GM19324 (cell line): ENCODE measurements at regions not wholly inside any gene's neighbourhood (a gene's known extent, or its start where the extent isn't known, plus 50 kb on each side); places are given as distances from the start of the nearest gene placed in this dataset.

Experiments used
- ATAC-seq: cut with Tn5 transposase; IDR thresholded peaks from one replicate; pipeline ENCODE4 v1.9.1; 2021; ENCODE audit warnings: mild to moderate bottlenecking, moderate library complexity; ENCODE audit not compliant: unreplicated experiment, low FRiP score

DNA sequence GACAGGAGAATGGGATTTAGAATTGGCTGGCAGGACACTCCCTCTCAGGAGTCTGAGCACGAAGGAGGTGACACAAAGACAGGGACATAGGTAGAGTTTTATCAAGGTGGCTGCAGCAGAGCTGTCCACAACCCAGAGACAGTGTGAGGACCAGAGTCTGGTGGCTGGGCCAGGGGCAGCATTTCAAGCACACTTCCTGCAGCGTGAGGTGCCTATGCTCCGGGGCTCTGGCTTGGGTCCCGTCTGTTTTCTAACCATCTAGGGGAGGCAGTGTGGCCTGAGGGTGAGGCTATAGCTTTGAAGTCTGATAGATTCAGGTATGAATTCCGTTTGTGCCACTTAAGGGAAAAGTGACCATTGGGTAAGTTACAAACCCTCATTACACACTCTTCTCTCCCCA is 222.7 kb upstream of the ZMIZ1 start:
- ATAC-seq, result no peak

GRCh38 chr10:78846760-78847159 is 222.0 kb upstream of the ZMIZ1 start:
- no peak for ATAC-seq

- ATAC-seq, result no peak
Observed at GRCh38 chr10:78847485-78847884, 221.3 kb upstream of the ZMIZ1 start.

DNA sequence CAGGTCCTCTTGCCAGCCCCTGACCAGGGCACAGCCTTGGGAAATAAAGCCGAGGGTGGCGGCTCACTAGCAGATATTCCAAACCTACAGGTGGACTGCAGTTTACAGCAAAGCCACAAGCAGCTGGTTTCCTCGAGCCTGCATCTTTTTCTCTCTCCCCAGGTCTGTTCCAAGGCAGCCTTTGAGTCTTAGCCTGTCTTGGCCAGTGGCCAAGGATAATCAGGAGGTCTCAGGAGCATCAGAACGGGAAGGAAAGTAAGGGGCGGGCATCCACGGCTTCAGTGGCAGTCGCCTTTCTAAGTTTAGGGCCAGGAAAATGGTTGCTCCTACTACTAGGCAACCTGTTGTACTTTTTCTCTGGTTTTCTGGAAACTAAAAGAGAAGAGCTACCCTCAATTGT is 219.7 kb upstream of the ZMIZ1 start:
- no peak for ATAC-seq

DNA sequence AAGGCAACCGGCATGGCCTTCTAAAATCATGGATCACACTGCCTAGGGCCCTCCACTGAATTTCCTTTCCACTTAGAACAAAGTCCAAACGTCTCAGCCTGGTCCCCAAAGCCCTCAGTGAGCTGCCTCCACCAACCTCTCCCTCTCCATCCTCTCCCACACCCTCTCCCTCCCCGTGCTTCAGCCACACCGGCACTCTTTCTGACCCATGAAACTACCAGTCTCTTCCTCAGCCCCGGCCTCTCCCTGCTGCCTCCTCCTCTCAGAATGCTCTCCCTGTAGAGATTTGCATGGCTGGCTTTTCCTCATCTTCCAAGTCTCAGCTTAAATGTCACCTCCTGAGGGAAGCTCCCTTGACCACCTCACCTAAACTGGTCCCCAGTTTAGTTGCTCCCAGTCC is 219.0 kb upstream of the ZMIZ1 start:
- no peak for ATAC-seq

DNA sequence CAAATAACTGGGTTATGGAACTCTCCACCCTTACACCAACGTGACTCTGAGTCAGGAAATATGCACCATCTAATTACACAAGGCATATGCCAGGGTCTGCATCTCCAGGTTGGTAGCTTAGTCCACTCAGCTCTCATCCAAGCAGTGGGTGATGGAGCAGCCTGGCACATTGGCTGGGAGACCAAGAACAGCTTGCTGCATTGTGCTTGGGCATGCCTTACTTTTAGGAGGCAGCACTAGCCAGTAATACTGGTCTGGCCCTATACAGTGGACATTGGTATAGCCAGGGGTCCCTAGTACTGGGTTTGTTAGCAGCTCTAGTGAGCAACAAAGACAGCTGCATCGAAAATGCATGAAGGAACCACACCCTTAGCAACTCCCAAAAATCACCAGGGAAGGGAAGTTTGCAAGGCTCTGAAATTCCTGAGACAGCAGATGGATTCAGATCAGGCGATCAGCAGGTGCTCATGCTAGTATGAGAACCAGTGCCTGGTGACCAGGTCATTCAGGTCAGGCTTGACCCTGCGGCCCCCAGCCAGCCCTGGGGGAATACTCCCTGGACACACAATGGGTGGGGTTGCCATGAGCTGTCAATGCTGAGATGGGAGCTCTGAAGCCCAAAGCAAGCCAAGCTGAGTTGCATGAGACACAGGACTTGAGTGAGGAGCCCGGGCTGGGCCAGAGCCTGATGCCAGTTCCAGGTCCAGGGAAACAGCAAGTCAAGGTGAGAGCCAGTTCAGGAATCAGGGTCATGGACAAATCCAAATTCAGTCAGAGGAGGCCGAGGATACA is 217.9 kb upstream of the ZMIZ1 start:
- no peak for ATAC-seq

GRCh38 chr10:78851647-78852046 is 217.1 kb upstream of the ZMIZ1 start:
- no peak for ATAC-seq

GRCh38 chr10:78852466-78853240 is 216.1 kb upstream of the ZMIZ1 start:
- no peak for ATAC-seq

DNA sequence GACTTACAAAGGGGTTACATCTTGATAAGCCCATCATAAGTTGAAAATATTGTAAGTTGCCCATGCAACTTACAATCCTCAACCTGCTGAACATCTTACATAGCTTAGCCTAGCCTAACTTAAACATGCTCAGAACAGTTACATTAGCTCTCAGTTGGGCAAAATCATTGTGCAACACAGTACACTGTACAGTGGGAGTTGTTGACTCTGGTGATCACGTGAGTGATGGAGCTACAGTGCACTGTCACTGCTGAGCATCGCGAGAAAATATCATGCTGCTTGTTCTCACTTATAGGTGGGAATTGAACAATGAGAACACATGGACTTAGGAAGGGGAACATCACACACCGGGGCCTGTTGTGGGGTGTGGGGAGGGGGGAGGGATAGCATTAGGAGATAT is 214.9 kb upstream of the ZMIZ1 start:
- no peak for ATAC-seq

GRCh38 chr10:78856421-78856820 is 212.3 kb upstream of the ZMIZ1 start:
- no peak for ATAC-seq

GRCh38 chr10:78857193-78857592 is 211.6 kb upstream of the ZMIZ1 start:
- no peak for ATAC-seq

- no peak for ATAC-seq
Observed at GRCh38 chr10:78859266-78859665, 209.5 kb upstream of the ZMIZ1 start.

DNA sequence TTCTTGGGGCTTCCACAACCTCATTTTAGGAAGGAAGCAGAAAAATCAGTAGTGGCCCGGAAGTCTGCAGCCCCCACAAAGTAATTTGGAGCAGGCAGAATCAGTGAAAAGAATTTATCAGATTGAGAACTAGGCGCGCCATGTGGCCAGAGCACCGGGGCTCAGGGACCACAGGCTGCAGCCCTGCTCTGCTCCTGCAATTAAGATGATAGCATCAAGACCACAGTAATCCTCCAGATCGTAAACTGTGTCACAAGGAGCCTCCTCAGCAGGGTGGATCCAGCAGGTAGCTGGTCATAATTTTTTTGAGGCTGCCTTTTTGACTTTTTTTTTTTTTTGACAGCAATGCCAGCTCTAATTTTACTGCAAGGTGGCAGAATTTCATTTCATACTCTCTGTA is 209.0 kb upstream of the ZMIZ1 start:
- ATAC-seq, result no peak

GRCh38 chr10:78860260-78860914 is 208.4 kb upstream of the ZMIZ1 start:
- no peak for ATAC-seq

GRCh38 chr10:78861529-78862327 is 207.0 kb upstream of the ZMIZ1 start:
- ATAC-seq, result no peak

DNA sequence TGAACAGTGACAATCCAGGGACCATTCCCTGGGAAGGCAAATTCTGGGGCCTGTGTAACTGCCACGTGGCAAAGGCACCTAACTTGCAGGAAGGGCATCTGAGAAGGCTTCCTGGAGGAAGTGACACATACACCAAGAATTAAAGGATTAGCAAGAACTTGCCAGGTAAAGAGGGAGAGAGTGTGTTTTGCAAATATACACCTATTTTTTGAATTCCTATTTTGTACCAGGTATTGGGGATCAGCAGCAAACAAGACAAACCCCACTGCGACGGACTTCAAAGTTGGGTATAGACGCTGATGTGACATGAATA is 206.5 kb upstream of the ZMIZ1 start:
- ATAC-seq, result no peak

DNA sequence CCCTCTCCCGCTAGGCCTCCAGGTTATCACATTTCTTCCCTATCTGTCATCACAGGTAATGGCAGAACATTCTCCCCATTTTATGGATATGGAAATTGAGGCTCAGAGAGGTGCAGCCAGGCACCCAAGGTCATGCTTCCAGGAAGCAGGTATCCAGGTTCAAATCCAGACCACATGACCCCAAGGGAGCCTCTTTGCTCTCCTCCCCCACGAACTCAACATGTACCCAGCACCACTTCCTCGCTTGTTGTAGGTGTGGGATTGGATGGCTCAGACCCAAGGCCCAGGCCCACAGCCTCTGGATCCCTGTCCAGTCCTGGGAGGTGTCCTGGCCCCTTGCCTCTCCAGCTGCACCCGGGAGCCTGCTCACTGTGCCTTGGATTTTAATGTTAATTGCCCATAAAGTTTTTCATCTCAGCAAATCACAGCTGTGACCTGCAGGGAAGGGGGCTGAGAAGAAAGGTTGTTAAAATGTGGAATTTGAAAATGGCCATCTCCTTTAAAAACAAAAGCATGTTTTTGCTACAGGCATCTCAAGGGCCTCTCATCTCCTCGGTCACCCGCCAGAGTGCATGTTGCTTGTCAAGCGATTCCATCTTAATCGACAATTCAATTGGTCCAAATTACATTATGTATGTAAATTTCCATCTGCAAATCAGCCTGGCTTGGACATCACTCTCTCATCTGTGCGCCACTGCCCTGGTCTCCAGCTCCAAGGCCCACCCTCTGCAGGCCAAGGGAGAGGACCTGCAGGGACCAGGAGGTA is 205.4 kb upstream of the ZMIZ1 start:
- no peak for ATAC-seq

GRCh38 chr10:78863906-78864239 is 204.9 kb upstream of the ZMIZ1 start:
- no peak for ATAC-seq

DNA sequence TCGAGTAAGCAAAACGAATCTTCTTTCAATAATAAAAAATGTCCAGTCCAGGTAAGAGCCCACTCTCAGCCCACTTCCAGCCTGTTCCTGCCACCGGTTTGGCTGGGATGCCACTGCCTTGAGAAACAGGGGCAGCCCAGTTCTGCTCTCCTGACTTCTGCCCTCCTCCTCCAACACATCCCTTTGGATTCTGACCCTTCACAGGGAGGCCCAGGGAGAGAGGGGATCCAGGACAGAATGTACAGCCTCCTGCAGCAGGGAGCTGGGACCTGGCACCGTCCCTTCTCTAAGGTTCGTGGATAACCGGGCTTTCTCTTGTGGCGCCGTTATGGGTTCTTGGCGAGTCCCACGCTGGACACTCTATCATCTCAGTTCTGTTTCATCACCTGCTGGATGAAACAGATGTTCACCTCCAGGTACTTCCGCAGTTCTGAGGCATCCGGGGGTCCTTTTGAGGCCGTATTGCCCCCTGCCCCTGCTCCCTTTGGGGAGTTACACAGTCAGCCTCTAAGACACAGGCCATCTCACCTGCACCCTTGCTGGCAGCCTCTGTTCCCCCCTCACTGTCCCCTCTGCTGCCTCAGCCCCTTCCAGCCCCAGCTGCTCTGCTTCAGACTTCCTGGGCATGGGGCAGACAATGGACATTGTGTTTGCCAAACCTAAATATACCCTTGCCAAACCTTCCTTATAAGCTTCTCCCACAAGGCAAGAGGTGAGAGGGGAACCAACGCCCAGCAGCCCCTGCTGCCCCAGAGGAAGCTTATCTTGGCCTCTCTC is 203.8 kb upstream of the ZMIZ1 start:
- no peak for ATAC-seq

- ATAC-seq, result no peak
Observed at GRCh38 chr10:78865538-78865875, 203.3 kb upstream of the ZMIZ1 start.
